Esophagus squamous epithelium (tissue), 5 donors: ENCODE measurements at regions not wholly inside any gene's neighbourhood (a gene's known extent, or its start where the extent isn't known, plus 50 kb on each side); places are given as distances from the start of the nearest gene placed in this dataset.

Experiments
- DNase-seq: peaks from one replicate; lab custom pipeline; 2025; lab: John Stamatoyannopoulos, UW
- H3K27ac ChIP-seq, 4 donors: fragments of 200-600 bp; sonication (generic); one replicate each; pipeline ENCODE4 v1.5.1; 2016 to 2019; ENCODE audit warnings: mild to moderate bottlenecking in 1 of 4
- H3K27me3 ChIP-seq, 4 donors: fragments of 200-600 bp; sonication (generic); 1 replicate in 3 of 4; 2 replicates in 1 of 4; pipeline versions ENCODE4 v1.5.1 to v1.6.0; 2017 to 2021; ENCODE audit warnings: antibody characterized with exemption in 1 of 4
- H3K36me3 ChIP-seq, 3 donors: fragments of 200-600 bp; sonication (generic); one replicate each; pipeline ENCODE4 v1.5.1; 2016 to 2019
- H3K4me1 ChIP-seq, 3 donors: fragments of 200-600 bp; sonication (generic); one replicate each; pipeline ENCODE4 v1.5.1; 2017 to 2019
- H3K4me3 ChIP-seq, 4 donors: fragments of 200-600 bp; sonication (generic); 1 replicate in 3 of 4; 2 replicates in 1 of 4; pipeline ENCODE4 v1.5.1; 2016 to 2019; ENCODE audit warnings: mild to moderate bottlenecking in 2 of 4, moderate library complexity in 1 of 4
- H3K9me3 ChIP-seq, 3 donors: fragments of 200-600 bp; sonication (generic); one replicate each; pipeline ENCODE4 v1.5.1; 2016 to 2019
- CTCF ChIP-seq, 6 experiments: fragments of 450-650 bp in 4 of 6; fragments of 200-600 bp in 2 of 6; sonication (generic) in 2 of 6; IDR thresholded peaks; one replicate each; pipeline ENCODE4 v1.5.1; 2016 to 2019; ENCODE audit warnings: antibody characterized with exemption in 6 of 6, mild to moderate bottlenecking in 4 of 6, moderate library complexity in 4 of 6
- POLR2A ChIP-seq, 4 donors: fragments of 450-650 bp; IDR thresholded peaks; one replicate each; pipeline ENCODE4 v1.6.1; 2017; ENCODE audit warnings: antibody characterized with exemption in 4 of 4, mild to moderate bottlenecking in 4 of 4, moderate library complexity in 3 of 4
- whole genome bisulfite sequencing, 2 donors: methylation state at CpG; one replicate each; pipeline ENCODE4 v1.1.5; 2018; 5-methylcytosine and 5-hydroxymethylcytosine counted together
- intact Hi-C: fragments of 100-400 bp; cut with DNase I; formaldehyde crosslinking; loops from one replicate; pipeline ENCODE4 v1.15.0; 2022
- donor health status: DM: yes; HTN: yes; CAD: no.

- Histone ChIP-seq H3K4me1 (no peaks in the 10 kb centered on the region), H3K9me3 (no peaks in the 10 kb centered on the region), H3K27ac (no peak overlapping the region), H3K36me3 (no peaks in the 10 kb centered on the region), H3K27me3 (no peaks in the 10 kb centered on the region), H3K4me3 (no peak overlapping the region)
- DNase-seq, result no peak
- TF ChIP-seq POLR2A (IDR thresholded peaks at IDR 0.05) (no peak), CTCF (IDR thresholded peaks at IDR 0.05) (no peak)
- intact Hi-C loops, result no loop called here
- WGBS, 2 donors, result 27 to 38% methylated on average over 1 of the region's 1 CpG
Observed at GRCh38 chr9:12394105-12394504, 299.1 kb upstream of the TYRP1 start.

- no peak for DNase-seq
- H3K9me3 ChIP-seq, result no peaks in the 10 kb centered on the region
- H3K27me3 ChIP-seq, result no peaks in the 10 kb centered on the region
- no peak for TF ChIP-seq POLR2A (IDR thresholded peaks at IDR 0.05)
- TF ChIP-seq CTCF (IDR thresholded peaks at IDR 0.05), result no peak
- H3K27ac ChIP-seq, result no peak overlapping the region
- 40% methylated on average over 2 of the region's 2 CpGs for whole genome bisulfite sequencing, 2 donors
- intact Hi-C loops, result no loop called here
- no peaks in the 10 kb centered on the region for H3K4me1 ChIP-seq
- H3K4me3 ChIP-seq, result no peak overlapping the region
- H3K36me3 ChIP-seq, result no peaks in the 10 kb centered on the region
Observed at GRCh38 chr9:12403721-12404120, 289.5 kb upstream of the TYRP1 start.

- Histone ChIP-seq H3K27me3 (no peaks in the 10 kb centered on the region), H3K4me3 (no peak overlapping the region), H3K27ac (no peak overlapping the region), H3K4me1 (no peaks in the 10 kb centered on the region), H3K9me3 (no peaks in the 10 kb centered on the region), H3K36me3 (no peaks in the 10 kb centered on the region)
- TF ChIP-seq POLR2A (IDR thresholded peaks at IDR 0.05) (no peak), CTCF (IDR thresholded peaks at IDR 0.05) (no peak)
- 37 to 44% methylated on average over 2 of the region's 2 CpGs for WGBS, 2 donors
- intact Hi-C loops, result no loop called here
- DNase-seq, result no peak
Observed at GRCh38 chr9:12413986-12414385, 279.2 kb upstream of the TYRP1 start.

- Histone ChIP-seq H3K9me3 (no peaks in the 10 kb centered on the region), H3K27ac (no peak overlapping the region), H3K36me3 (no peaks in the 10 kb centered on the region), H3K4me3 (no peak overlapping the region), H3K27me3 (no peaks in the 10 kb centered on the region), H3K4me1 (no peaks in the 10 kb centered on the region)
- TF ChIP-seq CTCF (IDR thresholded peaks at IDR 0.05) (no peak), POLR2A (IDR thresholded peaks at IDR 0.05) (no peak)
- no peak for DNase-seq
- 16 to 22% methylated on average over 7 of the region's 7 CpGs for WGBS, 2 donors
- intact Hi-C loops, result no loop called here
Observed at GRCh38 chr9:12414514-12414913, 278.7 kb upstream of the TYRP1 start.

DNA sequence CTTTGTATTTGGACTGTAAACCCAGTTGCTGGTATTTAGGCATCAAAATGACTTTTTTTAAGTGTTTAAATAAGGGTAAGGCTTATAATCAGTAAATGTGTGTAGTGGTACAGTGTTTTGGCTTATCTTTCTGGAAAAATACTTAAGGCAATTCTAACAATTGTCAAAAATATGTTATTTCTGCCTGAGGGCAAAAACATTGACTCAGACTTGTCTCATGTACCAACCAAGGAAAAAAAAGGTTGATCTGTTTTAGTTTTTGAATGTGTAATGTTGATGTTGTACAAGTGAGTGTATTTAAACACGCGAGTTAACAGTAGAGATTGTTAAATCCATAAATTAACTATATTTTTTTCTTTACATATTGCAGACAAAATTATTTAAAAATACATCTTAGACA, 277.8 kb upstream of the TYRP1 start:
- Histone ChIP-seq H3K4me1 (no peaks in the 10 kb centered on the region), H3K27ac (no peak overlapping the region), H3K36me3 (no peaks in the 10 kb centered on the region), H3K9me3 (no peaks in the 10 kb centered on the region), H3K4me3 (no peak overlapping the region), H3K27me3 (no peaks in the 10 kb centered on the region)
- DNase-seq, result no peak
- TF ChIP-seq POLR2A (IDR thresholded peaks at IDR 0.05), result no peak
- intact Hi-C loops, result no loop called here
- WGBS, 2 donors, result 76% methylated on average over 2 of the region's 2 CpGs

GRCh38 chr9:12416716-12417115, 276.5 kb upstream of the TYRP1 start:
- no peaks in the 10 kb centered on the region for H3K36me3 ChIP-seq
- 86 to 91% methylated on average over 2 of the region's 2 CpGs for WGBS, 2 donors
- H3K27me3 ChIP-seq, result no peaks in the 10 kb centered on the region
- no peak overlapping the region for H3K27ac ChIP-seq
- no peak for DNase-seq
- intact Hi-C loops, result no loop called here
- TF ChIP-seq POLR2A (IDR thresholded peaks at IDR 0.05), result no peak
- no peak for TF ChIP-seq CTCF (IDR thresholded peaks at IDR 0.05)
- no peaks in the 10 kb centered on the region for H3K9me3 ChIP-seq
- no peak overlapping the region for H3K4me3 ChIP-seq
- no peaks in the 10 kb centered on the region for H3K4me1 ChIP-seq
